HuH-7.5 (cell line): ENCODE measurements at regions not wholly inside any gene's neighbourhood (a gene's known extent, or its start where the extent isn't known, plus 50 kb on each side); places are given as distances from the start of the nearest gene placed in this dataset.
"Not testable (repeated sequence)": the region's sequence is repeated elsewhere in the genome, so short reads cannot be mapped to it uniquely, and the experiment has no call there.

Experiments
- DNase-seq: peaks from one replicate; pipeline ENCODE4 v3.0.0; 2011; ENCODE audit warnings: low spot score

GRCh38 chr17:53633856-53634255, 188.9 kb upstream of the KIF2B start:
- DNase-seq: no peak

- no peak for DNase-seq
These were observed 191.2 kb upstream of the KIF2B start for GRCh38 chr17:53631486-53631885.

GRCh38 chr17:53630638-53631037, 192.1 kb upstream of the KIF2B start:
- no peak for DNase-seq

- DNase-seq: no peak
These were observed 192.6 kb upstream of the KIF2B start for GRCh38 chr17:53630115-53630514.

GRCh38 chr17:53629188-53629587, 193.5 kb upstream of the KIF2B start:
- DNase-seq: no peak

- no peak for DNase-seq
These were observed 194.7 kb upstream of the KIF2B start for GRCh38 chr17:53628011-53628410.

GRCh38 chr17:53627511-53627910, 195.2 kb upstream of the KIF2B start:
- DNase-seq: no peak

- no peak for DNase-seq
These were observed 196.4 kb upstream of the KIF2B start for GRCh38 chr17:53626286-53626685.

- DNase-seq: no peak
These were observed 203.7 kb upstream of the KIF2B start for GRCh38 chr17:53619025-53619424.

- DNase-seq: not testable (repeated sequence)
These were observed 214.5 kb upstream of the KIF2B start for GRCh38 chr17:53608208-53608607.

- no peak for DNase-seq
These were observed 215.3 kb upstream of the KIF2B start for GRCh38 chr17:53607475-53607874.

GRCh38 chr17:53588317-53588716, 234.4 kb upstream of the KIF2B start:
- no peak for DNase-seq

GRCh38 chr17:53574038-53574437, 248.7 kb upstream of the KIF2B start:
- DNase-seq: no peak

- DNase-seq: no peak
These were observed 251.4 kb upstream of the KIF2B start for GRCh38 chr17:53571342-53571741.

GRCh38 chr17:53570731-53571130, 252.0 kb upstream of the KIF2B start:
- no peak for DNase-seq

- no peak for DNase-seq
These were observed 261.8 kb upstream of the KIF2B start for GRCh38 chr17:53560953-53561352.

GRCh38 chr17:53548252-53548651, 274.5 kb upstream of the KIF2B start:
- no peak for DNase-seq

GRCh38 chr17:53543472-53543871, 279.3 kb upstream of the KIF2B start:
- DNase-seq: no peak

GRCh38 chr17:53538129-53538617, 284.6 kb upstream of the KIF2B start:
- DNase-seq: no peak

GRCh38 chr17:53527473-53527872, 295.3 kb upstream of the KIF2B start:
- DNase-seq: no peak

- DNase-seq: no peak
These were observed 297.1 kb upstream of the KIF2B start for GRCh38 chr17:53525590-53525989.

- DNase-seq: no peak
These were observed 306.1 kb upstream of the KIF2B start for GRCh38 chr17:53516636-53517035.

GRCh38 chr17:53499277-53499676, 323.4 kb upstream of the KIF2B start:
- no peak for DNase-seq

- DNase-seq: no peak
These were observed 326.4 kb upstream of the KIF2B start for GRCh38 chr17:53496356-53496755.

GRCh38 chr17:53492532-53492931, 330.2 kb upstream of the KIF2B start:
- no peak for DNase-seq
